ENCODE measurements at regions not wholly inside any gene's neighbourhood (a gene's known extent, or its start where the extent isn't known, plus 50 kb on each side); places are given as distances from the start of the nearest gene placed in this dataset.

DNA sequence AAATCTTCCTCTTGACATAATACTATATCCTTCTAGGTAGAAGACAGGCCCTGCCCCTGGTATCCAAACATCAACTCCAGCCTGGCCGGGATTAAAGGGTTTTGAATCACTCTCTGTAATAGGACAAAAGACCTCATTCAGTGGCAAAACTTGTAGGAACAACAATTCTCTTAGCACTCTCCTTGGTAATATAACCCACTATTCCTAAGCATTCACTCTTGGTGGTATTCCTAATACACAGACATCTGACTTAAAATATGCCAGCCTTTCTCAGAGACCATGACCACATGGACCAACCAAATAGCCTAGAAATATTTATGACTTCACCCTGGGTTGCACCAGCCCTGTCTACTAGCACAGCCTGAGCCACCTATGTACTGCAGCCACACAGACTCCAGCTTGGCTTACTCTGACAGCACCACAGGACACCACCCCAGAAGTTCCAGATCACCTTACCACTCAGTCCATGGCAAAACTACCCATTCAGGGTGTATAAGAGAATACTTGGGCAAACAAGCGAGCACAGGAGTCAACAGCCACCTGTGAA is 244.9 kb upstream of the NEBL start:
- intact Hi-C loops (cut with micrococcal nuclease; ENCODE audit: unreplicated experiment): no loop called here
- no TSS peak for BruUV-seq (replicated peaks)
- DNase-seq: no peak

DNA sequence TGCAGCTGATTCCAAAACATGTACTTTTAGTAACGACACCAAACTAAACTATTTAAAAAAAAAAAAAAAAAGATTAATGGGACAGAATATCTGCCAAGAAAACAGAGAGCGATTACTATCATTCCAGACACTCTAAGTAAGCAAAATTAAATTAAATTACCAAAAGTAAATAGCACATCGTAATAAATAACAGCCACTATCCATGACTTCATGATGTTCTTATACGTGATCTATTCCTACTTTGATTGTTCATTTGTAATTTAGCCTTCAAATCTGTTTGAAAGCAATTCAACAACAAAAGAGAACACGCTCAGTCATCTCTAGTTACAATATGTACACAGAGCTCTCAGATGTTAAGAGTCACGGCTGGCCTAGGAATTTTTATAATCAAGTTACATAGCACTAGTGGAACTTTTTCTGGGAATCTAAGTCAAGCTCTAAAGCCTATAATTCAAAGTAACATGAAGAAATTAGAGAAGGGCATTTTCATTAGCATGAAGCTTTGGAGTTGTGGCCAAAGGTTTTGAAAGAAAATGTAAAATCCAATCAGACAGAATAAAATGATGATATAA is 241.7 kb upstream of the NEBL start:
- no peaks in the 10 kb centered on the region for H3K9me2 ChIP-seq (ENCODE audit: insufficient read depth)
- ChIA-PET CTCF (no interaction called here), POLR2A (ENCODE audit: unreplicated experiment) (no interaction called here)
- no peaks in the 10 kb centered on the region for H3K79me2 ChIP-seq (ENCODE audit: low read depth)
- peaks cover 11% of the 10 kb centered on the region; the same call in 1 of the 2 replicates for H3K4me1 ChIP-seq (replicated peaks; ENCODE audit: insufficient read depth)
- H3K27me3 ChIP-seq (ENCODE audit: insufficient read depth, low read depth): no peaks in the 10 kb centered on the region
- no peaks in the 10 kb centered on the region for H4K20me1 ChIP-seq (ENCODE audit: insufficient read depth)
- DNase-seq: no peak
- no peak overlapping the region for H3K27ac ChIP-seq
- no peak for TF ChIP-seq EZH2 (IDR thresholded peaks at IDR 0.05; ENCODE audit: low read depth)
- TF ChIP-seq, protein P1, sequence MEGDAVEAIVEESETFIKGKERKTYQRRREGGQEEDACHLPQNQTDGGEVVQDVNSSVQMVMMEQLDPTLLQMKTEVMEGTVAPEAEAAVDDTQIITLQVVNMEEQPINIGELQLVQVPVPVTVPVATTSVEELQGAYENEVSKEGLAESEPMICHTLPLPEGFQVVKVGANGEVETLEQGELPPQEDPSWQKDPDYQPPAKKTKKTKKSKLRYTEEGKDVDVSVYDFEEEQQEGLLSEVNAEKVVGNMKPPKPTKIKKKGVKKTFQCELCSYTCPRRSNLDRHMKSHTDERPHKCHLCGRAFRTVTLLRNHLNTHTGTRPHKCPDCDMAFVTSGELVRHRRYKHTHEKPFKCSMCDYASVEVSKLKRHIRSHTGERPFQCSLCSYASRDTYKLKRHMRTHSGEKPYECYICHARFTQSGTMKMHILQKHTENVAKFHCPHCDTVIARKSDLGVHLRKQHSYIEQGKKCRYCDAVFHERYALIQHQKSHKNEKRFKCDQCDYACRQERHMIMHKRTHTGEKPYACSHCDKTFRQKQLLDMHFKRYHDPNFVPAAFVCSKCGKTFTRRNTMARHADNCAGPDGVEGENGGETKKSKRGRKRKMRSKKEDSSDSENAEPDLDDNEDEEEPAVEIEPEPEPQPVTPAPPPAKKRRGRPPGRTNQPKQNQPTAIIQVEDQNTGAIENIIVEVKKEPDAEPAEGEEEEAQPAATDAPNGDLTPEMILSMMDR (conservative IDR thresholded peaks at IDR 0.05): no peak
- no peaks in the 10 kb centered on the region for H3K9me3 ChIP-seq (ENCODE audit: insufficient read depth, low read depth)
- no peak overlapping the region for H3K4me3 ChIP-seq
- H3K4me2 ChIP-seq: no peak overlapping the region
- no TSS peak for BruUV-seq (replicated peaks)
- H3K36me3 ChIP-seq (ENCODE audit: low read depth): no peaks in the 10 kb centered on the region
- intact Hi-C loops (cut with micrococcal nuclease; ENCODE audit: unreplicated experiment): no loop called here
- no peak overlapping the region for H2AFZ ChIP-seq
- H3F3A ChIP-seq (ENCODE audit: insufficient read depth, low read depth): peaks cover 4% of the 10 kb centered on the region; the same call in 1 of the 2 replicates

More for the DNA sequence above, 244.9 kb upstream of the NEBL start:
- no peaks in the 10 kb centered on the region for H3K4me1 ChIP-seq (replicated peaks; ENCODE audit: insufficient read depth)
- ChIA-PET CTCF (no interaction called here), POLR2A (ENCODE audit: unreplicated experiment) (no interaction called here)
- H3F3A ChIP-seq (ENCODE audit: insufficient read depth, low read depth): no peaks in the 10 kb centered on the region
- H4K20me1 ChIP-seq (ENCODE audit: insufficient read depth): no peaks in the 10 kb centered on the region
- TF ChIP-seq EZH2 (IDR thresholded peaks at IDR 0.05; ENCODE audit: low read depth): no peak
- H3K4me3 ChIP-seq: no peak overlapping the region
- H3K79me2 ChIP-seq (ENCODE audit: low read depth): no peaks in the 10 kb centered on the region
- H2AFZ ChIP-seq: no peak overlapping the region
- H3K27ac ChIP-seq: no peak overlapping the region
- no peak overlapping the region for H3K4me2 ChIP-seq
- no peaks in the 10 kb centered on the region for H3K27me3 ChIP-seq (ENCODE audit: insufficient read depth, low read depth)
- no peaks in the 10 kb centered on the region for H3K9me3 ChIP-seq (ENCODE audit: insufficient read depth, low read depth)
- H3K36me3 ChIP-seq (ENCODE audit: low read depth): no peaks in the 10 kb centered on the region
- no peaks in the 10 kb centered on the region for H3K9me2 ChIP-seq (ENCODE audit: insufficient read depth)

DNA sequence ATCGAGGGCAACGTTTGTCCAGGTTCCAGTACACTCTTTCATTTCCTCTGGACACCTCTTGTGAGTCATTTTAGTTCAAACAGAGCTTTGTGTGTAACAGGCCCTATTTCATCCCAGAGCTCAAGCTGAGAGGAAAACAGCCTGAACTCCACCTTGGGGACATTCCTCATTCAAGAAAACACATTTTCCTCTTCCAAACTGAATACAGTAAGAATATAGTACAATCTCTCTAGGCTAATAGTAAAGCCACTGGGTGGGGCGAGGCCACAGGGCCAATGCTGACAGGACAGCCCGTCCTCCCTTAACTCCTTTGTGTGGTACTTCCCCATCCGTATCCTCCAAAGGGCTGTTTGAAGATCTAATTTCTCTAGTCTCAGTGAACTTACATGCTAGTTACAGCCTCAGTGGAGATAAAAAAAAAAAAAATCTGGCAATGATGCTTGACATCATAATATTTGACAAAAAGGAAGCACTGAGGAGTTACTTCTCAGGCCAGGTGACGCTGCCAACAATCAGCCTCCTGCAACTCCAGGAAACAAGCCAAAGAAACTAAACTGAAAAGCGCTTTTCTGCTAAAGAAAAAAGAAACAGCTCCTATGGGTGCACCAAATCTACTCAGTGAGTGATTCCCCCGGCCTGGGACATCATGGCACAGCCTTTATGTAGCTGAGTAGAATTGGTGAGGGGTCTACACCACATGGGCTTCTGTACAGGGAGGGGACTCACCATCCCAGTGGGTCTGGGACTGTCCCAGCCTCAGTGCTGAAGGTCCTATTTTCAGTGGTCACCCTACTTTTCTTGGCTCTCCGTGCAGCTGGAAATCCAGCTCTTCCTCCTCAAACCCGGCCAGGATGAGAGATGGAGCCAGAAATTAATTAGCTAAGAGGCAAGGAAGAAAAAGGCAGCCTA is 238.2 kb upstream of the NEBL start:
- ChIA-PET CTCF (interaction anchor here (0.6 kb wide), 1 partner anchor 327 kb away, joined by 3 read pairs; no protein-coding TSS in a partner anchor), POLR2A (ENCODE audit: unreplicated experiment) (interaction anchor here (0.5 kb wide), 1 partner anchor 97 kb away, joined by 4 read pairs; no protein-coding TSS in a partner anchor)
- Histone ChIP-seq H3F3A (ENCODE audit: insufficient read depth, low read depth) (peaks cover 4% of the 10 kb centered on the region; the same call in 1 of the 2 replicates), H2AFZ (no peak overlapping the region), H3K4me3 (no peak overlapping the region), H3K4me2 (no peak overlapping the region), H3K9me2 (ENCODE audit: insufficient read depth) (no peaks in the 10 kb centered on the region), H3K4me1 (replicated peaks; ENCODE audit: insufficient read depth) (peaks cover 11% of the 10 kb centered on the region; the same call in 1 of the 2 replicates), H4K20me1 (ENCODE audit: insufficient read depth) (no peaks in the 10 kb centered on the region), H3K27ac (no peak overlapping the region), H3K27me3 (ENCODE audit: insufficient read depth, low read depth) (no peaks in the 10 kb centered on the region), H3K9me3 (ENCODE audit: insufficient read depth, low read depth) (no peaks in the 10 kb centered on the region), H3K79me2 (ENCODE audit: low read depth) (no peaks in the 10 kb centered on the region), H3K36me3 (ENCODE audit: low read depth) (no peaks in the 10 kb centered on the region)
- intact Hi-C loops (cut with micrococcal nuclease; ENCODE audit: unreplicated experiment): no loop called here
- no TSS peak for BruUV-seq (replicated peaks)
- no peak for TF ChIP-seq EZH2 (IDR thresholded peaks at IDR 0.05; ENCODE audit: low read depth)
- TF ChIP-seq, protein P1 (conservative IDR thresholded peaks at IDR 0.05): no peak
- DNase-seq: peak in 1 of 2 experiments; percentile 37
